A673 (cell line): ENCODE measurements at regions not wholly inside any gene's neighbourhood (a gene's known extent, or its start where the extent isn't known, plus 50 kb on each side); places are given as distances from the start of the nearest gene placed in this dataset.

ENCODE experiments used
- BruUV-seq: library from RNA; stranded (reverse); fragments of 400-500 nt; replicated peaks from 2 replicates; lab custom pipeline; 2021; lab: Mats Ljungman, UMichigan
- CTCF ChIA-PET: fragments of 300-600 bp; sonication (Branson Sonifier 250); formaldehyde crosslinking; loops from one replicate; lab custom pipeline; 2022; ENCODE audit warnings: antibody characterized with exemption; lab: Charles Lee
- POLR2A ChIA-PET: fragments of 300-600 bp; sonication (Branson Sonifier 250); formaldehyde crosslinking; loops from one replicate; lab custom pipeline; 2022; ENCODE audit warnings: antibody characterized with exemption; ENCODE audit not compliant: low non-redundant PET; lab: Charles Lee
- DNase-seq: peaks from one replicate; pipeline ENCODE4 v3.0.0-alpha.2; 2015; ENCODE audit warnings: low spot score
- H3K27ac ChIP-seq: fragments of 200-600 bp; sonication (generic); 2 replicates; pipeline ENCODE4 v1.5.1; 2016; ENCODE audit warnings: mixed run types, low read depth, mild to moderate bottlenecking, mixed read lengths, antibody characterized with exemption, low read length; ENCODE audit not compliant: poor library complexity, severe bottlenecking
- H3K27me3 ChIP-seq: fragments of 200-600 bp; sonication (generic); replicated peaks from 2 replicates; pipeline ENCODE4 v1.6.1; 2017; ENCODE audit warnings: mixed run types, low read depth, mild to moderate bottlenecking, mixed read lengths, antibody characterized with exemption, low read length; ENCODE audit not compliant: insufficient read depth, poor library complexity
- H3K36me3 ChIP-seq: fragments of 200-600 bp; sonication (generic); 2 replicates; pipeline ENCODE4 v1.6.1; 2016; ENCODE audit warnings: mixed run types, mild to moderate bottlenecking, mixed read lengths, antibody characterized with exemption, low read length; ENCODE audit not compliant: insufficient read depth, poor library complexity, severe bottlenecking
- H3K4me1 ChIP-seq: fragments of 200-600 bp; sonication (generic); 2 replicates; pipeline ENCODE4 v1.6.1; 2017; ENCODE audit warnings: mixed run types, mild to moderate bottlenecking, mixed read lengths, antibody characterized with exemption, low read length; ENCODE audit not compliant: insufficient read depth, poor library complexity, severe bottlenecking
- H3K4me3 ChIP-seq: fragments of 200-600 bp; sonication (generic); 2 replicates; pipeline ENCODE4 v1.5.1; 2016; ENCODE audit warnings: low read depth, mixed run types, mild to moderate bottlenecking, mixed read lengths, low read length; ENCODE audit not compliant: poor library complexity, severe bottlenecking
- H3K9me3 ChIP-seq: fragments of 200-600 bp; sonication (generic); 2 replicates; pipeline ENCODE4 v1.6.1; 2016; ENCODE audit warnings: mixed run types, low read depth, mild to moderate bottlenecking, mixed read lengths, antibody characterized with exemption, low read length; ENCODE audit not compliant: poor library complexity, severe bottlenecking
- EZH2 ChIP-seq: fragments of 200-600 bp; sonication (generic); IDR thresholded peaks from 2 replicates; pipeline ENCODE4 v1.6.1; 2017; ENCODE audit warnings: borderline replicate concordance, low read depth, mild to moderate bottlenecking, mixed read lengths, antibody characterized with exemption, low read length; ENCODE audit not compliant: poor library complexity, severe bottlenecking
- intact Hi-C: fragments of 100-400 bp; cut with micrococcal nuclease; formaldehyde crosslinking; loops from one replicate; pipeline ENCODE4 v1.10.0; 2022; ENCODE audit not compliant: unreplicated experiment
- TF ChIP-seq, protein P1 (sequence below): fragments of 300-800, 200-600 bp; sonication (generic); conservative IDR thresholded peaks from 2 replicates; pipeline ENCODE4 v1.5.1; 2017; ENCODE audit warnings: low read depth, mild to moderate bottlenecking, antibody characterized with exemption, low read length, moderate library complexity, mixed read lengths

DNA sequence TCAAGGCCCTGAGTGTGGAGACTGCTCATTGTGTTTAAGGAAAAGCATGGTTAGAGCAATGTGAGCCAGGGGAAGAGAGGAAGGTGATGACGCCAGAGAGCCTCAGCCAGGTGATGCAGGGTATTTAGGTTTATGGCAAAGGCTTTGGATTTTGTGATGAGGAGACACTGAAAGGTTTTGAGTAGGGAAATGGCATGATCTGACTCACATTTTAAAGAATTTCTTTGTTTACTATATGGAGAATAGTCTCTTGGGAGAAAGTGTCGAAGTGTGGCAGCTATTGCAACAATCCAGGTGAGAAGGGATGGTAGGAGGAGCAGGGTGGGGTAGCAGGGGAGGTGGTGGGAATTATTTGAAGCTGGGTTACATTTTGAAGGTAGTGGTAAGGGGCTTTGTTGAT lies 293.4 kb upstream of the IGFBP7 start:
- no TSS peak for BruUV-seq
- Histone ChIP-seq H3K9me3 (no peaks in the 10 kb centered on the region), H3K4me1 (no peaks in the 10 kb centered on the region), H3K4me3 (no peak overlapping the region), H3K36me3 (no peaks in the 10 kb centered on the region), H3K27me3 (no peaks in the 10 kb centered on the region), H3K27ac (no peak overlapping the region)
- intact Hi-C loops: loop anchor here (10.0 kb wide), 1 partner anchor 59 kb away; no protein-coding TSS in a partner anchor
- POLR2A ChIA-PET: no interaction called here
- TF ChIP-seq EZH2: no peak
- TF ChIP-seq, protein P1, sequence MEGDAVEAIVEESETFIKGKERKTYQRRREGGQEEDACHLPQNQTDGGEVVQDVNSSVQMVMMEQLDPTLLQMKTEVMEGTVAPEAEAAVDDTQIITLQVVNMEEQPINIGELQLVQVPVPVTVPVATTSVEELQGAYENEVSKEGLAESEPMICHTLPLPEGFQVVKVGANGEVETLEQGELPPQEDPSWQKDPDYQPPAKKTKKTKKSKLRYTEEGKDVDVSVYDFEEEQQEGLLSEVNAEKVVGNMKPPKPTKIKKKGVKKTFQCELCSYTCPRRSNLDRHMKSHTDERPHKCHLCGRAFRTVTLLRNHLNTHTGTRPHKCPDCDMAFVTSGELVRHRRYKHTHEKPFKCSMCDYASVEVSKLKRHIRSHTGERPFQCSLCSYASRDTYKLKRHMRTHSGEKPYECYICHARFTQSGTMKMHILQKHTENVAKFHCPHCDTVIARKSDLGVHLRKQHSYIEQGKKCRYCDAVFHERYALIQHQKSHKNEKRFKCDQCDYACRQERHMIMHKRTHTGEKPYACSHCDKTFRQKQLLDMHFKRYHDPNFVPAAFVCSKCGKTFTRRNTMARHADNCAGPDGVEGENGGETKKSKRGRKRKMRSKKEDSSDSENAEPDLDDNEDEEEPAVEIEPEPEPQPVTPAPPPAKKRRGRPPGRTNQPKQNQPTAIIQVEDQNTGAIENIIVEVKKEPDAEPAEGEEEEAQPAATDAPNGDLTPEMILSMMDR: no peak
- CTCF ChIA-PET: no interaction called here
- no peak for DNase-seq

DNA sequence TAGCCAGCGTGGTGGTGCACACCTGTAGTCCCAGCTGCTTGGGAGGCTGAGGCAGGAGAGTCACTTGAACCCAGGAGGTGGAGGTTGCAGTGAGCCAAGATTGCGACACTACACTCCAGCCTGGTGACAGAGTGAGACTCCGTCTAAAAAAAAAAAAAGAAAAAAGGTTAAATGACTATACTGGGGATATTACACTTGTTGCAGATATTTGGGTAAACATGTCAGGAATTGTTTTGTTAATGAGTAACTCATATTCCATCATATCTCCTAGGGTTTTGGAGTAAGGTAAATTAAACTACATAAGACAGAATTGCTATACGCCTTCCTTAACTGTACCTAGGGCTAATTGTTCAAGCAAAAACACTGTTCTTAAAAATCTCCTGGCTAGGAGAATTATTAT lies 291.4 kb upstream of the IGFBP7 start:
- no peak overlapping the region for H3K27ac ChIP-seq
- no TSS peak for BruUV-seq
- no peaks in the 10 kb centered on the region for H3K9me3 ChIP-seq
- H3K36me3 ChIP-seq: no peaks in the 10 kb centered on the region
- H3K4me1 ChIP-seq: no peaks in the 10 kb centered on the region
- intact Hi-C loops: loop anchor here (10.0 kb wide), 1 partner anchor 57 kb away; no protein-coding TSS in a partner anchor
- no peaks in the 10 kb centered on the region for H3K27me3 ChIP-seq
- no peak for DNase-seq
- H3K4me3 ChIP-seq: no peak overlapping the region
- ChIA-PET POLR2A (no interaction called here), CTCF (no interaction called here)
- TF ChIP-seq, protein P1: no peak
- TF ChIP-seq EZH2: no peak

DNA sequence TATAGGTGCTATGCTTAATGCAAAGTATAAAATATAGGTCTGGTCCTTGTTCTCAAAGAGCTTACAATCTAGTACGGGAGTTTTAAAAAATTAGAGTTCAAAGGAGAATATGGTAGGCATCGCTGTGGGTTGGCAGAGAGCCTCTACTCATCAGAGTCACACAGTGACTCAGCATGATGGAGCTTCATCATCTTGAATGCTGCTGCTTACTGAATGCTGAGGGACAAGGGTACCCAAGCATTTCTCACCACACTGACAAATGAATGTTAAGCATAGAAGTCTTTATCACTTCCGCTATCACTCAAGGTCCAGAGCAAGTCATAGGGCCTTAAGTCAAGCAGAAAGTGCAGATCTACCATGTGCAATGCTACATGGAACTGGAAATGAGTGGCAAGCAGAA lies 268.6 kb upstream of the IGFBP7 start:
- ChIA-PET POLR2A (no interaction called here), CTCF (no interaction called here)
- no peak for DNase-seq
- TF ChIP-seq EZH2: no peak
- TF ChIP-seq, protein P1: no peak
- Histone ChIP-seq H3K27me3 (no peaks in the 10 kb centered on the region), H3K9me3 (no peaks in the 10 kb centered on the region), H3K4me3 (no peak overlapping the region), H3K4me1 (no peaks in the 10 kb centered on the region), H3K27ac (no peak overlapping the region), H3K36me3 (no peaks in the 10 kb centered on the region)
- intact Hi-C loops: no loop called here
- BruUV-seq: no TSS peak
